GM12878 (cell line): ENCODE measurements at regions not wholly inside any gene's neighbourhood (a gene's known extent, or its start where the extent isn't known, plus 50 kb on each side); places are given as distances from the start of the nearest gene placed in this dataset.

Experiments
- ATAC-seq: fragments of 200-7000 bp; cut with Tn5 transposase; 3 replicates; pipeline ENCODE4 v1.9.1; 2020; ENCODE audit warnings: mild to moderate bottlenecking, moderate library complexity
- BruUV-seq: library from RNA; stranded (reverse); fragments of 400-500 nt; replicated peaks from 2 replicates; lab custom pipeline; 2021; lab: Mats Ljungman, UMichigan
- CTCF ChIA-PET: fragments of 300-600 bp; sonication (Branson Sonifier 250); formaldehyde crosslinking; extraction: SDS; loops from one replicate; lab custom pipeline; 2021; ENCODE audit warnings: inconsistent platforms; lab: Yijun Ruan, JAX
- POLR2A ChIA-PET: fragments of 350-600 bp; formaldehyde crosslinking; extraction: SDS; loops from one replicate; lab custom pipeline; 2021; ENCODE audit warnings: inconsistent platforms; lab: Charles Lee
- RAD21 ChIA-PET: fragments of 300-600 bp; sonication (Branson Sonifier 250); formaldehyde crosslinking; loops from one replicate; lab custom pipeline; 2023; ENCODE audit warnings: antibody characterized with exemption; ENCODE audit not compliant: unreplicated experiment; lab: Charles Lee
- SMC1A ChIA-PET: fragments of 300-600 bp; sonication (Branson Sonifier 250); formaldehyde crosslinking; loops from one replicate; lab custom pipeline; 2023; ENCODE audit not compliant: unreplicated experiment, uncharacterized antibody; lab: Charles Lee
- DNase-seq: peaks from one replicate; pipeline ENCODE4 v3.0.0-alpha.2; 2011; ENCODE audit warnings: low read depth, low spot score
- FAIRE-seq: peaks from 3 replicates; lab custom pipeline; 2011; peaks lifted over from hg19 to GRCh38; lab: Jason Lieb, UNC
- H2AFZ ChIP-seq: 2 replicates; pipeline ENCODE4 v1.6.0; 2011; ENCODE audit warnings: low read depth, low read length, control low read depth; ENCODE audit not compliant: control insufficient read depth
- H3K27ac ChIP-seq: 2 replicates; pipeline ENCODE4 v1.5.1; 2011; ENCODE audit warnings: control low read depth; ENCODE audit not compliant: control insufficient read depth, insufficient read depth
- H3K27me3 ChIP-seq, 2 experiments: replicated peaks in 1 of 2; 2 replicates each; pipeline versions ENCODE4 v1.6.0 to v1.6.1; 2011; ENCODE audit warnings: low read length in 1 of 2; ENCODE audit not compliant: control insufficient read depth in 2 of 2, insufficient read depth in 2 of 2
- H3K36me3 ChIP-seq, 2 experiments: 2 replicates each; pipeline ENCODE4 v1.5.1; 2011; ENCODE audit warnings: low read length in 1 of 2; ENCODE audit not compliant: control insufficient read depth in 2 of 2, insufficient read depth in 2 of 2
- H3K4me1 ChIP-seq: 2 replicates; pipeline ENCODE4 v1.6.1; 2011; ENCODE audit warnings: mild to moderate bottlenecking, low read length, moderate library complexity, mixed read lengths; ENCODE audit not compliant: control insufficient read depth, insufficient read depth
- H3K4me2 ChIP-seq: 2 replicates; pipeline ENCODE4 v1.6.0; 2011; ENCODE audit warnings: control low read depth; ENCODE audit not compliant: control insufficient read depth, insufficient read depth
- H3K4me3 ChIP-seq: fragments of 200-600 bp; sonication (generic); 2 replicates; pipeline ENCODE4 v1.5.1; 2016
- H3K79me2 ChIP-seq: 2 replicates; pipeline ENCODE4 v1.6.0; 2011; ENCODE audit warnings: low read length; ENCODE audit not compliant: control insufficient read depth, insufficient read depth
- H3K9ac ChIP-seq: 2 replicates; pipeline ENCODE4 v1.8.0; 2011; ENCODE audit warnings: low read length, control low read depth, mixed read lengths; ENCODE audit not compliant: control insufficient read depth, insufficient read depth
- H3K9me3 ChIP-seq: replicated peaks from 3 replicates; pipeline ENCODE4 v1.5.1; 2011; ENCODE audit warnings: mild to moderate bottlenecking, low read length; ENCODE audit not compliant: control insufficient read depth, insufficient read depth
- H4K20me1 ChIP-seq: 2 replicates; pipeline ENCODE4 v1.6.0; 2011; ENCODE audit not compliant: control insufficient read depth, insufficient read depth
- ATF7 ChIP-seq: fragments of 450-650 bp; IDR thresholded peaks from 2 replicates; pipeline ENCODE4 v1.6.1; 2016; ENCODE audit warnings: low read depth, mild to moderate bottlenecking
- BCL11A ChIP-seq: IDR thresholded peaks from 2 replicates; pipeline ENCODE4 v1.6.1; 2011; ENCODE audit warnings: low read depth, low read length
- CBX5 ChIP-seq: sonication (generic); IDR thresholded peaks from 2 replicates; pipeline ENCODE4 v1.6.1; 2016; ENCODE audit warnings: low read depth, moderate library complexity, mild to moderate bottlenecking, inconsistent platforms
- CEBPZ ChIP-seq: fragments of 150-350 bp; IDR thresholded peaks from 2 replicates; pipeline ENCODE4 v1.6.1; 2016; ENCODE audit warnings: low read depth, low read length
- CTCF ChIP-seq, 3 experiments: IDR thresholded peaks in 2 of 3; conservative IDR thresholded peaks in 1 of 3; 2 replicates each; pipeline ENCODE4 v1.5.1; 2011; ENCODE audit warnings: low read depth in 3 of 3, low read length in 3 of 3, mild to moderate bottlenecking in 3 of 3, control low read depth in 2 of 3, moderate library complexity in 2 of 3, inconsistent platforms in 1 of 3, mixed read lengths in 1 of 3; ENCODE audit not compliant: control insufficient read depth in 2 of 3, insufficient read depth in 1 of 3; ENCODE audit errors: extremely low read depth in 1 of 3
- ESRRA ChIP-seq: IDR thresholded peaks from 2 replicates; pipeline ENCODE4 v1.6.1; 2012; ENCODE audit warnings: mild to moderate bottlenecking, low read length, improper control_type of control experiment
- FOXK2 ChIP-seq: fragments of 450-650 bp; IDR thresholded peaks from 2 replicates; pipeline ENCODE4 v1.6.1; 2017; ENCODE audit warnings: mild to moderate bottlenecking, moderate library complexity
- GATAD2B ChIP-seq: fragments of 450-650 bp; conservative IDR thresholded peaks from 2 replicates; pipeline ENCODE4 v1.6.1; 2017; ENCODE audit warnings: low read depth, mild to moderate bottlenecking, moderate library complexity
- IKZF1 ChIP-seq: fragments of 450-650 bp; conservative IDR thresholded peaks from 2 replicates; pipeline ENCODE4 v1.6.1; 2017; ENCODE audit warnings: antibody characterized with exemption, mild to moderate bottlenecking
- NBN ChIP-seq: fragments of 450-650 bp; IDR thresholded peaks from 2 replicates; pipeline ENCODE4 v1.6.1; 2016
- PML ChIP-seq: IDR thresholded peaks from 2 replicates; pipeline ENCODE4 v1.6.1; 2012; ENCODE audit warnings: low read length, inconsistent platforms
- POU2F2 ChIP-seq: IDR thresholded peaks from 3 replicates; pipeline ENCODE4 v1.6.1; 2011; ENCODE audit warnings: low read depth, mild to moderate bottlenecking, low read length, borderline replicate concordance
- RAD51 ChIP-seq: fragments of 450-650 bp; IDR thresholded peaks from 2 replicates; pipeline ENCODE4 v1.6.1; 2016; ENCODE audit warnings: moderate library complexity, mild to moderate bottlenecking, inconsistent platforms
- RCOR1 ChIP-seq: conservative IDR thresholded peaks from 2 replicates; pipeline ENCODE4 v1.6.1; 2012; ENCODE audit warnings: low read depth, low read length, improper control_type of control experiment
- RUNX3 ChIP-seq: IDR thresholded peaks from 2 replicates; pipeline ENCODE4 v1.6.1; 2012; ENCODE audit warnings: low read length, inconsistent platforms
- SMAD5 ChIP-seq: IDR thresholded peaks from 2 replicates; pipeline ENCODE4 v1.6.1; 2016; ENCODE audit warnings: antibody characterized with exemption, low read depth
- TBL1XR1 ChIP-seq: IDR thresholded peaks from 2 replicates; pipeline ENCODE4 v1.6.1; 2012; ENCODE audit warnings: low read depth, low read length, improper control_type of control experiment
- ZBED1 ChIP-seq: IDR thresholded peaks from 2 replicates; pipeline ENCODE4 v1.6.1; 2016; ENCODE audit warnings: borderline replicate concordance
- ZBTB4 ChIP-seq: fragments of 450-650 bp; formaldehyde crosslinking; IDR thresholded peaks from 2 replicates; pipeline ENCODE4 v1.4.0; 2022; ENCODE audit warnings: mild to moderate bottlenecking, moderate library complexity
- ZZZ3 ChIP-seq: IDR thresholded peaks from 2 replicates; pipeline ENCODE4 v1.6.1; 2011; ENCODE audit warnings: low read depth; ENCODE audit not compliant: control insufficient read depth, insufficient read length
- WGBS: methylation state at CpG from one replicate; pipeline ENCODE4 v1.1.6; 2016; ENCODE audit warnings: low lambda C conversion rate; ENCODE audit not compliant: insufficient replicate concordance, insufficient coverage; ENCODE audit errors: missing lambda C conversion rate; 5-methylcytosine and 5-hydroxymethylcytosine counted together
- in situ Hi-C: fragments of 300-500 bp; cut with MboI; formaldehyde crosslinking; loops from 9 replicates; pipeline ENCODE4 v1.14.3; 2018; ENCODE audit warnings: mixed read lengths
- intact Hi-C: fragments of 100-400 bp; cut with micrococcal nuclease; formaldehyde crosslinking; loops from one replicate; pipeline ENCODE4 v1.14.2; 2022; ENCODE audit not compliant: unreplicated experiment

GRCh38 chr2:204337638-204338037 is 207.6 kb upstream of the PARD3B start:
- H3K79me2 ChIP-seq = no peaks in the 10 kb centered on the region
- no peak overlapping the region for H3K27ac ChIP-seq
- no peak for TF ChIP-seq RAD51
- no peak for TF ChIP-seq CEBPZ
- TF ChIP-seq TBL1XR1 = no peak
- TF ChIP-seq PML = no peak
- TF ChIP-seq GATAD2B = no peak
- TF ChIP-seq ZBTB4 (CRISPR knock-in tag) = no peak
- TF ChIP-seq POU2F2 = no peak
- no peak for TF ChIP-seq CTCF (IDR thresholded peaks at IDR 0.05 in 2 of 3, conservative IDR thresholded peaks at IDR 0.05 in 1 of 3; ENCODE audit: control insufficient read depth in 2 of 3, extremely low read depth in 1 of 3, insufficient read depth in 1 of 3, low read depth in 3 of 3, low read length in 3 of 3)
- no peak for TF ChIP-seq SMAD5
- no peak for TF ChIP-seq ZBED1
- no peak for TF ChIP-seq NBN
- TF ChIP-seq BCL11A = no peak
- TF ChIP-seq FOXK2 = no peak
- TF ChIP-seq ZZZ3 = no peak
- no peak for TF ChIP-seq RCOR1
- no peak for TF ChIP-seq ATF7
- no peak for TF ChIP-seq RUNX3
- no peak for TF ChIP-seq CBX5
- TF ChIP-seq ESRRA = no peak
- TF ChIP-seq IKZF1 = no peak
- H3K4me2 ChIP-seq = no peak overlapping the region
- H3K27me3 ChIP-seq = no peaks in the 10 kb centered on the region
- POLR2A ChIA-PET = no interaction called here
- no TSS peak for BruUV-seq
- 14% methylated on average over 1 of the region's 1 CpG for WGBS
- no peaks in the 10 kb centered on the region for H3K36me3 ChIP-seq
- SMC1A ChIA-PET = interaction anchor here (1.2 kb wide), 1 partner anchor 14 kb away, joined by 6 read pairs; no protein-coding TSS in a partner anchor
- H2AFZ ChIP-seq = no peak overlapping the region
- intact Hi-C loops (no loop called here), in situ Hi-C loops (no loop called here)
- FAIRE-seq (no peak), ATAC-seq (no peak), DNase-seq (no peak)
- CTCF ChIA-PET = no interaction called here
- no peak overlapping the region for H3K4me3 ChIP-seq
- RAD21 ChIA-PET = no interaction called here
- H3K9ac ChIP-seq = no peak overlapping the region
- no peaks in the 10 kb centered on the region for H4K20me1 ChIP-seq
- H3K9me3 ChIP-seq = no peaks in the 10 kb centered on the region
- H3K4me1 ChIP-seq = no peaks in the 10 kb centered on the region
